A549 (cell line): ENCODE measurements at regions not wholly inside any gene's neighbourhood (a gene's known extent, or its start where the extent isn't known, plus 50 kb on each side); places are given as distances from the start of the nearest gene placed in this dataset.
"Not testable (repeated sequence)": the region's sequence is repeated elsewhere in the genome, so short reads cannot be mapped to it uniquely, and the experiment has no call there.

Experiments
- MYC ChIP-seq: IDR thresholded peaks from 2 replicates; pipeline ENCODE4 v1.6.1; 2012; ENCODE audit warnings: mild to moderate bottlenecking, inconsistent platforms, low read length, improper control_type of control experiment, borderline replicate concordance
- POLR2A ChIP-seq: IDR thresholded peaks from 2 replicates; pipeline ENCODE4 v1.6.1; 2012; ENCODE audit warnings: mild to moderate bottlenecking, low read length
- TF ChIP-seq, protein P1 (sequence below): fragments of >200 bp; sonication (Bioruptor Twin); formaldehyde crosslinking; IDR thresholded peaks from 3 replicates; pipeline ENCODE4 v1.5.1; 2016

DNA sequence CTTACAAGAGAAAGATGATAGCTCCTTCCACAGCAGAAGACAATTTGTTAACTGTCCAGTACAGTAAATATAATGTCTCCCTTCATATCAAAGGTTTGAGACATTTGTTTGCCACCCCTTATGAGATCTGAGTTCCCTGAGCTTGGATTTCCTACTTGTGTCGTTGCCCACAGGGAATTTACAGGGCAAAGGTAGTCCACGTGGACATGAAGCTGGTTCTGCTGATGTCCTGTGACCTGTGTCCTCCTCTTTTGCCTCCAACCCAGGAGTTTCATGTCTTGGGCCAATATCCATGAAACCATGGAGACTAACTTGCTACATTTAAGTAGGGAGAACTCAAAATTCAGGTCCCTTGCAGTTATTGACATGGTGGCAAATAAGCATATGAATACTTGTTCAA, 172.2 kb upstream of the KCTD7 start:
- TF ChIP-seq MYC, POLR2A: not testable (repeated sequence)
- TF ChIP-seq, protein P1, sequence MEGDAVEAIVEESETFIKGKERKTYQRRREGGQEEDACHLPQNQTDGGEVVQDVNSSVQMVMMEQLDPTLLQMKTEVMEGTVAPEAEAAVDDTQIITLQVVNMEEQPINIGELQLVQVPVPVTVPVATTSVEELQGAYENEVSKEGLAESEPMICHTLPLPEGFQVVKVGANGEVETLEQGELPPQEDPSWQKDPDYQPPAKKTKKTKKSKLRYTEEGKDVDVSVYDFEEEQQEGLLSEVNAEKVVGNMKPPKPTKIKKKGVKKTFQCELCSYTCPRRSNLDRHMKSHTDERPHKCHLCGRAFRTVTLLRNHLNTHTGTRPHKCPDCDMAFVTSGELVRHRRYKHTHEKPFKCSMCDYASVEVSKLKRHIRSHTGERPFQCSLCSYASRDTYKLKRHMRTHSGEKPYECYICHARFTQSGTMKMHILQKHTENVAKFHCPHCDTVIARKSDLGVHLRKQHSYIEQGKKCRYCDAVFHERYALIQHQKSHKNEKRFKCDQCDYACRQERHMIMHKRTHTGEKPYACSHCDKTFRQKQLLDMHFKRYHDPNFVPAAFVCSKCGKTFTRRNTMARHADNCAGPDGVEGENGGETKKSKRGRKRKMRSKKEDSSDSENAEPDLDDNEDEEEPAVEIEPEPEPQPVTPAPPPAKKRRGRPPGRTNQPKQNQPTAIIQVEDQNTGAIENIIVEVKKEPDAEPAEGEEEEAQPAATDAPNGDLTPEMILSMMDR = not testable (repeated sequence)
